Endothelial cell of umbilical vein (primary cell): ENCODE measurements at regions not wholly inside any gene's neighbourhood (a gene's known extent, or its start where the extent isn't known, plus 50 kb on each side); places are given as distances from the start of the nearest gene placed in this dataset.

ENCODE experiments used
- BruUV-seq: library from RNA; stranded (reverse); fragments of 400-500 nt; replicated peaks from 2 replicates; lab custom pipeline; 2021; lab: Mats Ljungman, UMichigan
- CTCF ChIA-PET: fragments of 300-600, 350-600 bp; sonication (Branson Sonifier 250); formaldehyde crosslinking; loops from one replicate; lab custom pipeline; 2021; ENCODE audit warnings: antibody characterized with exemption, inconsistent platforms; lab: Charles Lee
- POLR2A ChIA-PET: fragments of 300-600, 350-600 bp; sonication (Branson Sonifier 250); formaldehyde crosslinking; loops from one replicate; lab custom pipeline; 2021; ENCODE audit warnings: antibody characterized with exemption, inconsistent platforms; lab: Charles Lee
- DNase-seq: peaks from one replicate; pipeline ENCODE4 v3.0.0-alpha.2; 2011; ENCODE audit warnings: low read depth, low spot score
- FAIRE-seq: peaks from 2 replicates; lab custom pipeline; 2011; peaks lifted over from hg19 to GRCh38; lab: Jason Lieb, UNC
- H2AFZ ChIP-seq: 2 replicates; pipeline ENCODE4 v1.6.0; 2012; ENCODE audit warnings: low read depth, low read length, control low read depth, inconsistent platforms
- H3K27ac ChIP-seq: 2 replicates; pipeline ENCODE4 v1.5.1; 2011; ENCODE audit warnings: low read depth, mild to moderate bottlenecking, control low read depth, low read length, moderate library complexity; ENCODE audit not compliant: insufficient read depth
- H3K27me3 ChIP-seq, 2 experiments: 2 replicates each; pipeline versions ENCODE4 v1.6.0 to v1.6.1; 2011; ENCODE audit warnings: low read length in 2 of 2, mixed read lengths in 1 of 2; ENCODE audit not compliant: control insufficient read depth in 2 of 2, insufficient read depth in 2 of 2
- H3K36me3 ChIP-seq, 2 experiments: 2 replicates in 1 of 2; 3 replicates in 1 of 2; pipeline ENCODE4 v1.5.1; 2011; ENCODE audit warnings: low read length in 2 of 2, mild to moderate bottlenecking in 1 of 2, moderate library complexity in 1 of 2; ENCODE audit not compliant: control insufficient read depth in 2 of 2, insufficient read depth in 2 of 2; ENCODE audit errors: extremely low read depth in 1 of 2
- H3K4me1 ChIP-seq: 3 replicates; pipeline ENCODE4 v1.5.1; 2011; ENCODE audit warnings: mild to moderate bottlenecking, low read length; ENCODE audit not compliant: control insufficient read depth, insufficient read depth; ENCODE audit errors: extremely low read depth
- H3K4me2 ChIP-seq: 2 replicates; pipeline ENCODE4 v1.6.1; 2011; ENCODE audit warnings: low read length, control low read depth, mixed read lengths; ENCODE audit not compliant: insufficient read depth
- H3K4me3 ChIP-seq, 3 experiments: fragments of 200-600 bp in 1 of 3; sonication (generic), shearing (Covaris generic) in 1 of 3; replicated peaks in 1 of 3; 2 replicates each; pipeline ENCODE4 v1.5.1; 2011 to 2016; ENCODE audit warnings: control low read depth in 3 of 3, low read length in 3 of 3, mild to moderate bottlenecking in 2 of 3, inconsistent platforms in 1 of 3, low read depth in 1 of 3, moderate library complexity in 1 of 3; ENCODE audit not compliant: insufficient read depth in 1 of 3
- H3K79me2 ChIP-seq: 2 replicates; pipeline ENCODE4 v1.6.0; 2012; ENCODE audit warnings: low read length, inconsistent platforms; ENCODE audit not compliant: control insufficient read depth, insufficient read depth
- H3K9ac ChIP-seq: replicated peaks from 2 replicates; pipeline ENCODE3; 2011; ENCODE audit warnings: low read length, control low read depth; ENCODE audit not compliant: insufficient read depth; ENCODE audit errors: extremely low read depth
- H3K9me1 ChIP-seq: replicated peaks from 3 replicates; pipeline ENCODE4 v1.6.0; 2011; ENCODE audit warnings: mild to moderate bottlenecking, low read length; ENCODE audit not compliant: control insufficient read depth, insufficient read depth; ENCODE audit errors: extremely low read depth
- H3K9me3 ChIP-seq: replicated peaks from 2 replicates; pipeline ENCODE4 v1.5.1; 2012; ENCODE audit warnings: low read length, inconsistent platforms; ENCODE audit not compliant: control insufficient read depth, insufficient read depth
- H4K20me1 ChIP-seq: replicated peaks from 2 replicates; pipeline ENCODE3; 2011; ENCODE audit warnings: mild to moderate bottlenecking, low read length; ENCODE audit not compliant: control insufficient read depth, insufficient read depth; ENCODE audit errors: extremely low read depth
- EZH2 ChIP-seq: IDR thresholded peaks from 2 replicates; pipeline ENCODE4 v1.6.1; 2012; ENCODE audit warnings: borderline replicate concordance, low read depth, mild to moderate bottlenecking, moderate library complexity, low read length, inconsistent platforms; ENCODE audit not compliant: severe bottlenecking
- FOS ChIP-seq: IDR thresholded peaks from 2 replicates; pipeline ENCODE4 v1.6.1; 2011; ENCODE audit warnings: mild to moderate bottlenecking, low read length, moderate library complexity, borderline replicate concordance; ENCODE audit not compliant: insufficient read depth
- GATA2 ChIP-seq: IDR thresholded peaks from 2 replicates; pipeline ENCODE4 v1.7.0; 2011; ENCODE audit warnings: low read depth, mild to moderate bottlenecking, moderate library complexity, mixed read lengths, low read length; ENCODE audit not compliant: insufficient read length, insufficient read depth
- JUN ChIP-seq: IDR thresholded peaks from 2 replicates; pipeline ENCODE4 v1.6.1; 2011; ENCODE audit warnings: borderline replicate concordance, low read depth; ENCODE audit not compliant: insufficient read length, insufficient read depth
- MYC ChIP-seq: IDR thresholded peaks from one replicate; pipeline ENCODE4 v1.6.1; 2011; ENCODE audit warnings: mild to moderate bottlenecking, low read depth, low read length
- POLR2A ChIP-seq: IDR thresholded peaks from 2 replicates; pipeline ENCODE4 v1.6.1; 2012; ENCODE audit warnings: low read depth, mild to moderate bottlenecking, control low read depth, low read length
- POLR2AphosphoS5 ChIP-seq: IDR thresholded peaks from 2 replicates; pipeline ENCODE4 v1.6.1; 2012; ENCODE audit warnings: low read depth, mild to moderate bottlenecking, control low read depth, low read length, moderate library complexity; ENCODE audit not compliant: insufficient read depth
- dilution Hi-C: fragments of 300-500 bp; cut with MboI; formaldehyde crosslinking; loops from one replicate; pipeline ENCODE4 v1.15.0; 2019; ENCODE audit warnings: low sequenced_read_pairs; ENCODE audit not compliant: extremely low pct_ligation_motif_present
- intact Hi-C: fragments of 100-400 bp; cut with micrococcal nuclease; formaldehyde crosslinking; loops from one replicate; pipeline ENCODE4 v1.10.0; 2022
- TF ChIP-seq, protein P1 (sequence below), 2 donors: IDR thresholded peaks; 1 replicate in 1 of 2; 2 replicates in 1 of 2; pipeline ENCODE4 v1.5.1; 2011; ENCODE audit warnings: low read length in 2 of 2, mild to moderate bottlenecking in 2 of 2, moderate library complexity in 2 of 2, control low read depth in 1 of 2, inconsistent platforms in 1 of 2, low read depth in 1 of 2; ENCODE audit not compliant: insufficient read depth in 1 of 2; ENCODE audit errors: extremely low read depth in 1 of 2

GRCh38 chr10:43746906-43747305 lies 98.2 kb upstream of the ZNF32 start:
- POLR2A ChIA-PET, result no interaction called here
- no peaks in the 10 kb centered on the region for H3K79me2 ChIP-seq
- intact Hi-C loops, result no loop called here
- H3K4me3 ChIP-seq, result no peak overlapping the region
- no peak overlapping the region for H3K27ac ChIP-seq
- dilution Hi-C loops, result no loop called here
- DNase-seq (no peak), FAIRE-seq (no peak)
- H3K4me2 ChIP-seq, result no peak overlapping the region
- no peak overlapping the region for H3K9ac ChIP-seq
- H3K9me1 ChIP-seq, result no peaks in the 10 kb centered on the region
- no peaks in the 10 kb centered on the region for H3K4me1 ChIP-seq
- no peaks in the 10 kb centered on the region for H4K20me1 ChIP-seq
- CTCF ChIA-PET, result no interaction called here
- H3K9me3 ChIP-seq, result no peaks in the 10 kb centered on the region
- no peaks in the 10 kb centered on the region for H3K27me3 ChIP-seq
- no TSS peak for BruUV-seq
- no peak for TF ChIP-seq POLR2A
- TF ChIP-seq FOS, result no peak
- no peak for TF ChIP-seq JUN
- TF ChIP-seq MYC, result no peak
- TF ChIP-seq, protein P1, sequence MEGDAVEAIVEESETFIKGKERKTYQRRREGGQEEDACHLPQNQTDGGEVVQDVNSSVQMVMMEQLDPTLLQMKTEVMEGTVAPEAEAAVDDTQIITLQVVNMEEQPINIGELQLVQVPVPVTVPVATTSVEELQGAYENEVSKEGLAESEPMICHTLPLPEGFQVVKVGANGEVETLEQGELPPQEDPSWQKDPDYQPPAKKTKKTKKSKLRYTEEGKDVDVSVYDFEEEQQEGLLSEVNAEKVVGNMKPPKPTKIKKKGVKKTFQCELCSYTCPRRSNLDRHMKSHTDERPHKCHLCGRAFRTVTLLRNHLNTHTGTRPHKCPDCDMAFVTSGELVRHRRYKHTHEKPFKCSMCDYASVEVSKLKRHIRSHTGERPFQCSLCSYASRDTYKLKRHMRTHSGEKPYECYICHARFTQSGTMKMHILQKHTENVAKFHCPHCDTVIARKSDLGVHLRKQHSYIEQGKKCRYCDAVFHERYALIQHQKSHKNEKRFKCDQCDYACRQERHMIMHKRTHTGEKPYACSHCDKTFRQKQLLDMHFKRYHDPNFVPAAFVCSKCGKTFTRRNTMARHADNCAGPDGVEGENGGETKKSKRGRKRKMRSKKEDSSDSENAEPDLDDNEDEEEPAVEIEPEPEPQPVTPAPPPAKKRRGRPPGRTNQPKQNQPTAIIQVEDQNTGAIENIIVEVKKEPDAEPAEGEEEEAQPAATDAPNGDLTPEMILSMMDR (IDR thresholded peaks at IDR 0.05; ENCODE audit: extremely low read depth in 1 of 2, insufficient read depth in 1 of 2, low read depth in 1 of 2, low read length in 2 of 2), result no peak
- no peak for TF ChIP-seq GATA2
- TF ChIP-seq EZH2, result no peak
- TF ChIP-seq POLR2AphosphoS5, result no peak
- H3K36me3 ChIP-seq, result no peaks in the 10 kb centered on the region
- H2AFZ ChIP-seq, result no peak overlapping the region
